Stomach (tissue), 8 donors: ENCODE measurements at regions not wholly inside any gene's neighbourhood (a gene's known extent, or its start where the extent isn't known, plus 50 kb on each side); places are given as distances from the start of the nearest gene placed in this dataset.

Source experiments
- DNase-seq, 2 donors: peaks; one replicate each; pipeline versions ENCODE4 v3.0.0 to v3.0.0-alpha.2; 2013 to 2019
- H3K27ac ChIP-seq, 5 donors: fragments of 200-600 bp in 4 of 5; sonication (generic) in 4 of 5; one replicate each; pipeline ENCODE4 v1.5.1; 2013 to 2019; ENCODE audit warnings: mild to moderate bottlenecking in 1 of 5, moderate library complexity in 1 of 5
- H3K27me3 ChIP-seq, 3 donors: fragments of 200-600 bp; sonication (generic); one replicate each; pipeline ENCODE4 v1.5.1; 2017 to 2019; ENCODE audit warnings: mixed run types in 1 of 3
- H3K36me3 ChIP-seq, 4 donors: fragments of 200-600 bp; sonication (generic); 1 replicate in 3 of 4; 2 replicates in 1 of 4; pipeline ENCODE4 v1.5.1; 2016 to 2019
- H3K4me1 ChIP-seq, 4 donors: fragments of 200-600 bp; sonication (generic); one replicate each; pipeline ENCODE4 v1.5.1; 2016 to 2019
- H3K4me3 ChIP-seq, 4 donors: fragments of 200-600 bp; sonication (generic) in 3 of 4; one replicate each; pipeline ENCODE4 v1.5.1; 2016 to 2019; ENCODE audit warnings: mild to moderate bottlenecking in 1 of 4
- H3K9me3 ChIP-seq, 4 donors: fragments of 200-600 bp; sonication (generic); one replicate each; pipeline ENCODE4 v1.5.1; 2016 to 2019
- EP300 ChIP-seq: sonication (generic); formaldehyde crosslinking; IDR thresholded peaks from one replicate; pipeline ENCODE4 v1.6.1; 2017; ENCODE audit warnings: antibody characterized with exemption
- POLR2A ChIP-seq, 4 donors: fragments of 450-650 bp; IDR thresholded peaks; one replicate each; pipeline ENCODE4 v1.6.1; 2016; ENCODE audit warnings: antibody characterized with exemption in 4 of 4, control low read depth in 2 of 4, mild to moderate bottlenecking in 1 of 4, moderate library complexity in 1 of 4
- POLR2AphosphoS5 ChIP-seq, 3 donors: sonication (generic); formaldehyde crosslinking; IDR thresholded peaks; one replicate each; pipeline ENCODE4 v1.6.1; 2016; ENCODE audit warnings: antibody characterized with exemption in 3 of 3
- WGBS, 5 donors: extraction: QIAGEN DNeasy Blood & Tissue Kit in 3 of 5; methylation state at CpG; one replicate each; pipeline versions ENCODE4 v1.1.5 to v1.1.7; 2013 to 2018; 5-methylcytosine and 5-hydroxymethylcytosine counted together
- intact Hi-C: fragments of 100-400 bp; cut with DNase I; formaldehyde crosslinking; loops from one replicate; pipeline ENCODE4 v1.15.1; 2023; ENCODE audit warnings: low total_unique reads
- TF ChIP-seq, protein P1 (sequence below), 7 experiments: fragments of 450-650 bp in 4 of 7; fragments of 200-600 bp in 3 of 7; sonication (generic) in 3 of 7; IDR thresholded peaks; one replicate each; pipeline ENCODE4 v1.5.1; 2016 to 2019; ENCODE audit warnings: antibody characterized with exemption in 7 of 7, control low read depth in 2 of 7, mild to moderate bottlenecking in 1 of 7
- donor health status: healthy with polysubstance abuse.
- donor health status: Bipolar disorder and iron deficiency.
- donor health status: healthy.

DNA sequence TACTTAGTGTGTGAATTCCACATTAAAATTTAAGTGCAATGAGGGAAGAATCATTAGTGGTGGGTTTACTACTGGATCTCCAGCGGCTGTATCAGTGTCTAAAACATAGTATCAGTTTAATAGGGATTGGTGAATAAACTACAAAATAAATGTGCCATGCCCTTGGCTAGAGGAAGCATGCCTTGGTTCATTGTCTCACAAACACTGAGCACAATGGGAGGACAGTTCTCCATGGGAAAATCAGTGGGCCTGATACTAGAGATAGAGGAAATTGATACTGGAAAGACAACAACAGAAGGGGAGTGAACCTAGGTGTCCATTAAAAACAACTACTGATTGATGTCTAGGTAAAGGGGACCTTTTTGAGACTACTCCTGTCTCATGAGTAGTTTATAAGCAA lies 971.6 kb downstream of the SUCLG1 start:
- TF ChIP-seq POLR2A (IDR thresholded peaks at IDR 0.05) (no peak), POLR2AphosphoS5 (IDR thresholded peaks at IDR 0.05) (no peak), EP300 (no peak)
- TF ChIP-seq, protein P1, sequence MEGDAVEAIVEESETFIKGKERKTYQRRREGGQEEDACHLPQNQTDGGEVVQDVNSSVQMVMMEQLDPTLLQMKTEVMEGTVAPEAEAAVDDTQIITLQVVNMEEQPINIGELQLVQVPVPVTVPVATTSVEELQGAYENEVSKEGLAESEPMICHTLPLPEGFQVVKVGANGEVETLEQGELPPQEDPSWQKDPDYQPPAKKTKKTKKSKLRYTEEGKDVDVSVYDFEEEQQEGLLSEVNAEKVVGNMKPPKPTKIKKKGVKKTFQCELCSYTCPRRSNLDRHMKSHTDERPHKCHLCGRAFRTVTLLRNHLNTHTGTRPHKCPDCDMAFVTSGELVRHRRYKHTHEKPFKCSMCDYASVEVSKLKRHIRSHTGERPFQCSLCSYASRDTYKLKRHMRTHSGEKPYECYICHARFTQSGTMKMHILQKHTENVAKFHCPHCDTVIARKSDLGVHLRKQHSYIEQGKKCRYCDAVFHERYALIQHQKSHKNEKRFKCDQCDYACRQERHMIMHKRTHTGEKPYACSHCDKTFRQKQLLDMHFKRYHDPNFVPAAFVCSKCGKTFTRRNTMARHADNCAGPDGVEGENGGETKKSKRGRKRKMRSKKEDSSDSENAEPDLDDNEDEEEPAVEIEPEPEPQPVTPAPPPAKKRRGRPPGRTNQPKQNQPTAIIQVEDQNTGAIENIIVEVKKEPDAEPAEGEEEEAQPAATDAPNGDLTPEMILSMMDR (IDR thresholded peaks at IDR 0.05), result no peak
- 70 to 82% (median 77%) methylated on average over 1 of the region's 1 CpG for WGBS, 5 donors

DNA sequence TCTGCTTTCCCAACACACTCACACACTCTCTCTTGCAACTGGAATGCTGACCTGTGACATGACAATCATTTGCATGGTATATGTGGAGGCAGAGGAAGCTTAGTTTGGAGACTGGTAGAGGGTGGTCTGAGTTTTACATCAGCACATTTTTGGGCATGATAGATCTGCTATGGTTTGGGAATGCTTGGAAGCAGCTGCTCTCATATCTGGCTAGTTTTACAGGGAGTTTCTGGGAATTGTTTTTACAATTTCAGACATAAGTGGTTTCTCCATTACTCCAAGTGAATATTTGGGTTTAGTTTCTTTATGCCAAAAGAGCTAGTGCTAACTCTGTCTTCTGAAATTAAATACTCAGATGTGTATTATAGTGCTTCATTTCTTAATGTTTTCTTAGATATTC lies 977.6 kb downstream of the SUCLG1 start:
- TF ChIP-seq, protein P1 (IDR thresholded peaks at IDR 0.05), result no peak
- TF ChIP-seq POLR2A (IDR thresholded peaks at IDR 0.05), result no peak
- TF ChIP-seq EP300, result no peak
- TF ChIP-seq POLR2AphosphoS5 (IDR thresholded peaks at IDR 0.05), result no peak
- peak in 1 of 2 donors; percentile 5 for DNase-seq
- H3K36me3 ChIP-seq, result no peaks in the 10 kb centered on the region
- H3K27ac ChIP-seq, result no peak overlapping the region
- intact Hi-C loops, result no loop called here
- H3K4me1 ChIP-seq, result no peaks in the 10 kb centered on the region
- H3K27me3 ChIP-seq, result no peaks in the 10 kb centered on the region
- no peak overlapping the region for H3K4me3 ChIP-seq
- no peaks in the 10 kb centered on the region for H3K9me3 ChIP-seq

More for the DNA sequence above, 971.6 kb downstream of the SUCLG1 start:
- no peak for DNase-seq
- H3K4me3 ChIP-seq, result no peak overlapping the region
- H3K36me3 ChIP-seq, result no peaks in the 10 kb centered on the region
- H3K9me3 ChIP-seq, result peaks cover 0 to 5% (median 0%) of the 10 kb centered on the region in 4 donors
- intact Hi-C loops, result no loop called here
- no peaks in the 10 kb centered on the region for H3K27me3 ChIP-seq
- no peak overlapping the region for H3K27ac ChIP-seq
- H3K4me1 ChIP-seq, result no peaks in the 10 kb centered on the region

DNA sequence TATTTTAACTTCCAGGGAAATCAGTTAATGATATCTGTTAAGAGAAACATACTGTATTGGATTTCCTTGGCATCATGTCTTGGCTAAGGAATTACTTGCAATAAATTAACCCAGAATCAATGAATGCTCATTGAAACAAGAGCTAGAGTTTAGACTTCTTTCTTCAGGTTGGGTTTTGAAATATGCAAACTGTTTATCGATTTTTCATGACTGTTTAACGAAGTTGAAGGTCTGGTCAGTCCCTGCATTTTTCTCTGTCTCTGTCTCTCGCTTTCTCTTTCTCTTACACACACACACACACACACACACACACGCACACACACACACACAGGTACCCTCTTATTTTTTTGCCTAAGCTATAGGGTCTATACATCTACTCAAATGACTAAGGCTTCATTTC lies 981.0 kb downstream of the SUCLG1 start:
- peak in 1 of 2 donors; percentile 10 for DNase-seq
- Histone ChIP-seq H3K4me1 (no peaks in the 10 kb centered on the region), H3K9me3 (no peaks in the 10 kb centered on the region), H3K36me3 (no peaks in the 10 kb centered on the region), H3K4me3 (no peak overlapping the region), H3K27ac (no peak overlapping the region), H3K27me3 (no peaks in the 10 kb centered on the region)
- intact Hi-C loops, result no loop called here
- 58 to 74% (median 68%) methylated on average over 4 of the region's 4 CpGs for WGBS, 5 donors
- TF ChIP-seq, protein P1 (IDR thresholded peaks at IDR 0.05), result no peak
- TF ChIP-seq POLR2A (IDR thresholded peaks at IDR 0.05), result no peak
- no peak for TF ChIP-seq EP300
- no peak for TF ChIP-seq POLR2AphosphoS5 (IDR thresholded peaks at IDR 0.05)

DNA sequence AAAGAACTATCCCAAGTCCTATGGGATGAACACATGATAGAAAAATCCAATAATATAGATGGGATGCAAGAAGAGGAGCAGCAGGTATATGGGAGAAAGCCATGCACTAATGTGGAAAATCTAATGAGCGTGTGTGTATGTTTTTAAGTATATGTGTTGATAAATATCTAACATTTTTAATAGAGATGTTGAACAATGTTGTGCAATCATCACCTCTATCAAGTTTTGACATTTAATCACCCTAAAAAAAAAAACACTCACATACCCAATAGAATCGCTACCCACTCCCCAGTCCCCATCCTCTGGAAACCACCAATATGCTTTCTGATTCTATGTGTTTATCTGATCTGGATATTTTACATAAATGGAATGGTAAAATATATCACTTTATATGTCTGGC lies 983.7 kb downstream of the SUCLG1 start:
- no peaks in the 10 kb centered on the region for H3K4me1 ChIP-seq
- no peak overlapping the region for H3K27ac ChIP-seq
- no peak overlapping the region for H3K4me3 ChIP-seq
- H3K27me3 ChIP-seq, result no peaks in the 10 kb centered on the region
- no peaks in the 10 kb centered on the region for H3K9me3 ChIP-seq
- no peaks in the 10 kb centered on the region for H3K36me3 ChIP-seq
- intact Hi-C loops, result no loop called here
- 85 to 97% (median 91%) methylated on average over 2 of the region's 2 CpGs for WGBS, 5 donors
- TF ChIP-seq EP300 (no peak), POLR2A (IDR thresholded peaks at IDR 0.05) (no peak), POLR2AphosphoS5 (IDR thresholded peaks at IDR 0.05) (no peak)
- TF ChIP-seq, protein P1 (IDR thresholded peaks at IDR 0.05), result no peak
- DNase-seq, result no peak
